Choroid plexus epithelial cell (primary cell): ENCODE measurements at regions not wholly inside any gene's neighbourhood (a gene's known extent, or its start where the extent isn't known, plus 50 kb on each side); places are given as distances from the start of the nearest gene placed in this dataset.
"Not testable (repeated sequence)": the region's sequence is repeated elsewhere in the genome, so short reads cannot be mapped to it uniquely, and the experiment has no call there.

Source experiments
- DNase-seq: peaks from one replicate; pipeline ENCODE4 v3.0.0-alpha.2; 2010; ENCODE audit warnings: low read depth
- H3K4me3 ChIP-seq: 2 replicates; pipeline ENCODE4 v1.5.1; 2011; ENCODE audit warnings: low read depth, mild to moderate bottlenecking, control low read depth, low read length, moderate library complexity
- CTCF ChIP-seq: conservative IDR thresholded peaks from 2 replicates; pipeline ENCODE4 v1.5.1; 2011; ENCODE audit warnings: low read depth, mild to moderate bottlenecking, control low read depth, inconsistent platforms, low read length, moderate library complexity

- no peak for DNase-seq
- TF ChIP-seq CTCF: no peak
- H3K4me3 ChIP-seq: no peak overlapping the region
These were observed 121.1 kb upstream of the KCNJ3 start for GRCh38 chr2:154577390-154577789.

GRCh38 chr2:154580767-154581166 is 117.7 kb upstream of the KCNJ3 start:
- TF ChIP-seq CTCF: no peak
- H3K4me3 ChIP-seq: no peak overlapping the region
- no peak for DNase-seq

- not testable (repeated sequence) for DNase-seq, H3K4me3 ChIP-seq
These were observed 115.8 kb upstream of the KCNJ3 start for GRCh38 chr2:154582694-154583093.

- not testable (repeated sequence) for DNase-seq, H3K4me3 ChIP-seq
These were observed 115.2 kb upstream of the KCNJ3 start for GRCh38 chr2:154583274-154583673.

- no peak overlapping the region for H3K4me3 ChIP-seq
- DNase-seq: no peak
These were observed 110.8 kb upstream of the KCNJ3 start for GRCh38 chr2:154587739-154588138.

GRCh38 chr2:154588838-154589237 is 109.7 kb upstream of the KCNJ3 start:
- TF ChIP-seq CTCF: no peak
- no peak overlapping the region for H3K4me3 ChIP-seq
- no peak for DNase-seq

More at GRCh38 chr2:154587739-154588138, 110.8 kb upstream of the KCNJ3 start:
- TF ChIP-seq CTCF: no peak

- no peak overlapping the region for H3K4me3 ChIP-seq
- TF ChIP-seq CTCF: no peak
- no peak for DNase-seq
These were observed 109.0 kb upstream of the KCNJ3 start for GRCh38 chr2:154589514-154589913.

- H3K4me3 ChIP-seq: no peak overlapping the region
- no peak for DNase-seq
These were observed 107.1 kb upstream of the KCNJ3 start for GRCh38 chr2:154591294-154591820.

More at GRCh38 chr2:154591294-154591820, 107.1 kb upstream of the KCNJ3 start:
- no peak for TF ChIP-seq CTCF
